HG03520 (cell line): ENCODE measurements at regions not wholly inside any gene's neighbourhood (a gene's known extent, or its start where the extent isn't known, plus 50 kb on each side); places are given as distances from the start of the nearest gene placed in this dataset.

Source experiments
- ATAC-seq: cut with Tn5 transposase; IDR thresholded peaks from one replicate; pipeline ENCODE4 v1.9.1; 2021; ENCODE audit warnings: mild to moderate bottlenecking, moderate library complexity; ENCODE audit not compliant: unreplicated experiment

GRCh38 chr4:81965911-81966310, 407.9 kb downstream of the HNRNPD start:
- no peak for ATAC-seq

- no peak for ATAC-seq
Observed at GRCh38 chr4:81965454-81965853, 408.3 kb downstream of the HNRNPD start.

DNA sequence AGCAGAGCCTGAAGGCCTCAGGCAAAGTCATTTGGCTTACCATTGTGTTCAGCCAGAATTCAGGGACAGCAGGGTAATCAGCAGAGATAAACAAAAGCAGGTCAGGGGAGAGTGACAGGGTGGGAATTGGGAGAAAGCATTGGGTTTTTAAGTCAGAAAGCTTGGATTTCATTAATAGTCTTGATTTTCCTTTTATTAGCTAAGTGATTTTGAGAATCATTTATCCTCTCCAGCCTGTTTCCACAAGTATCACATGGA, 410.1 kb downstream of the HNRNPD start:
- no peak for ATAC-seq

- no peak for ATAC-seq
Observed at GRCh38 chr4:81963015-81963762, 410.6 kb downstream of the HNRNPD start.

- ATAC-seq = no peak
Observed at GRCh38 chr4:81960961-81961360, 412.8 kb downstream of the HNRNPD start.

DNA sequence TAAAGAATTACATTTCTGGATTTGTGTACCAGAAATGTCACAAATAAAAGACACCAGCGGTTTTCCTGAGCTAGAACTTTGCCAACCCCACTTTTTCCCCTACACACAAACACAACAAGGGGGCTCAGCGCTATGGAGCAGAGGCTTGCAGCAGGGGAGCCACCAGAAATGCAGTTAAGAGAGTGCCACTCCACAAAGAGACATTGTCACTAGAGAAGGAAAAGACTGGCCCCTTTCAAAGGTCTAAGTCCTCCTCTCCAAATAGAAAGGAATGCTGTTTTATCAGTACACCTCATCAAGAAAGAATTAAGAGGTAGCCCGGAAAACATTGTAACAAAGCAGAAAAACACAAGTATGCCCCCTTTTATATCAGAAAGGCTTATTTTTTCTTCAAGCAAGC, 419.5 kb downstream of the HNRNPD start:
- no peak for ATAC-seq

- no peak for ATAC-seq
Observed at GRCh38 chr4:81951891-81952455, 421.8 kb downstream of the HNRNPD start.

DNA sequence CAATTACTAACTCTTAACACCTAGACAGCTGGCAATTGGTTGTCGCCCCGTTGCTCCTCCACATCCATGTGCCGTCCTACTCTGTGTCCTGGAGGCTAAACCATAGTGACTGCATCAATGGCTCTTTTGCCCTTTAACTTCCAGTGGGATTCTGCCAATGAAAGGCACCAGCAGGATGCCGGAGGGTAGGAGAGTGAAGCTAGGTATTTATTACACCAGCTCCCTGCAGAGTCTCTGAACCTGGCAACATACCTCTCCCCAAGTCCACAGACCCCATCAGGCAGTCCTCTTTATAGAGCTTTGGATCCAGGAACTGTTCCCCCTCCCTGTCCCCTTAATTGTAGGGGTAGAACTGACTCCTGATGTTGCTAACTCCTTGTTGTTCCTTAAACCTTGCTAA, 426.8 kb downstream of the HNRNPD start:
- ATAC-seq = no peak

GRCh38 chr4:81930506-81931238, 443.1 kb downstream of the HNRNPD start:
- ATAC-seq = peak; percentile 55

GRCh38 chr4:81923140-81923539, 450.7 kb downstream of the HNRNPD start:
- ATAC-seq = no peak

- no peak for ATAC-seq
Observed at GRCh38 chr4:81922313-81922712, 450.6 kb upstream of the RASGEF1B start.

DNA sequence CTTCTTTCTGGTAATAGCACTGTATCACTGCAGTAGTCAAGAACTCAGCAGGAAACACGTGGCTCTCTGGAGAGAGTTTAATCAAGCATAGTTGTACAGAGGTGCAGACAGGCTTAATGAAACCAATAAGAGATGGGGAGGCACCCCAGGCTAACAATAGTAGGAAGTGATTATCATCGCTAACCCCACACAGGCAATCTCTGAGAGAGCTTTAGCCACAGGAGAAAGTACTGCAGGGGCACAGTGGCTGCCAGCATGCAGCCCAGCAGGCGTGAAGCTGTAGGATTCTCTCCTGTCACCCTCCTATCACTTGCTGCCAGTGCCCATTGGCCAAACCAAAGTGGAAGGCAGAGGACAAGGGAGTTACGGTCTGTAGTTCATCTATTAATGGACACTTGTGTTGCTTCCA, 450.0 kb upstream of the RASGEF1B start:
- ATAC-seq = no peak

DNA sequence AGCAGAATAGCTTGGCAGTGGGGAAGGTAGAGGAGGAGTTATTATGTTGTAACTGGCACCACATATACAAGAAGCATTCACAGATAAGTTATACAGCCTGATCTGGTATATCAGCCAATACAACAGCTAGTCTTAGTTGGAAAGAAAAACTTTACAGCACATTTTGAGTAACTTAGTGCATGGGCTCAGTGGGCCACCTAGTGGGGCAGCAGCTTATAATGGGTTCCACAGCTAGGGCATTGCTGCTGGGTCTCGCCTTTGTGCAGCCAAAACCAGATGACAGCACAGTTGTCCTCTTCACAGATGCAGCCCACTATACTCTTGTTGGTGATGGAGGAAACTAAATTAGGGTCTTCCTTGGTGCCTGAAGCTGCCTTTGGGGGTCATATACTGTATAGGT, 448.1 kb upstream of the RASGEF1B start:
- no peak for ATAC-seq

DNA sequence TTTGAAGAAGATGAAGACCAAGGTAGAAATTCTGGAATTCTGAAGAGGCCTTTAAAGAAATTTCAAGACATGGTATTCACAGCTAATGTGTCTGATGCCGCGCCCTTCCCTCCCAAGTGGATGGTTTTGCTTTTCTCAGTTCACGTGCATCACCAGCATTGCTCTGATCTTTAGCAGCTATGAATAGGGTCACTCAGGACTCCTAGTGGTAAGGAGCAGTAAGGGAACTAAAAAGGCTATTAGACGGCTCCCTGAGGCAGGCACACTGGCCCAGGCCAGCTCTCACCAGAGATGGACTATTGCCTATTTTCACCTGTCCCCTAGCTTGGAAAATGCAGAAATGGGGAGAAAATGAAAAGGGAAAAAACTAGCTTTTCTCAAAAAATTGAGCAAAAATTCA, 447.5 kb upstream of the RASGEF1B start:
- peak; percentile 75 for ATAC-seq

GRCh38 chr4:81915430-81915829, 443.7 kb upstream of the RASGEF1B start:
- no peak for ATAC-seq

- ATAC-seq = no peak
Observed at GRCh38 chr4:81914623-81915022, 442.9 kb upstream of the RASGEF1B start.

- ATAC-seq = peak; percentile 85
Observed at GRCh38 chr4:81913427-81913879, 441.7 kb upstream of the RASGEF1B start.

DNA sequence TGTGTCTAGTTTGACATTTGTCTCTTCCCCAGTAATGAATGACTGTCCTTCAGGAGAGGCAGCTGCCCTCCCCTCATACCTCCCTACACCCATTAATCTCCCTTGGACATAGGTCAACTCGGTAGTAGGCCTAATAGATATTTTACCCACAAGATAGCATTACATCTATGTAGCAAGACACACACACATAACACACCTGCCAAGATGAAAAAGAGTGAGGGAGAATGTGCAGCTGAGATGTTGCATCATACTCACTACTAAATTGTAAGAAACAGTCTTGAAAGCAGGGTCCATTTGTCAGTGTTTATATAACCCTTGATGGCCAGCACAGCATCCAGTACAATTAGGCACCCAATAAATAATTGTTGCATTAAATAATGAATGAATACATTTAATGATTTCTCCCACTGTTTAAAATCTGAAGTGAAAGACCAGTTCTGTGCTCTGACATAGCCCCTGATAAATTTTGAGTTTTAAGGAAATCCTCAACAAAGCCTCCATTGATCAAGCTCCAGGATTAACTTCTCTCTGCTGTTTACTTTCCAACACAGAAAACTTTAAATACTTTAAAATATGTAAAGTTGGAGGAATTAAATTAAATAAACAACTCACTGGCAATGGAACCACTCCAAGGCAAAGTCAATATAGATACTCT, 440.8 kb upstream of the RASGEF1B start:
- ATAC-seq = no peak

DNA sequence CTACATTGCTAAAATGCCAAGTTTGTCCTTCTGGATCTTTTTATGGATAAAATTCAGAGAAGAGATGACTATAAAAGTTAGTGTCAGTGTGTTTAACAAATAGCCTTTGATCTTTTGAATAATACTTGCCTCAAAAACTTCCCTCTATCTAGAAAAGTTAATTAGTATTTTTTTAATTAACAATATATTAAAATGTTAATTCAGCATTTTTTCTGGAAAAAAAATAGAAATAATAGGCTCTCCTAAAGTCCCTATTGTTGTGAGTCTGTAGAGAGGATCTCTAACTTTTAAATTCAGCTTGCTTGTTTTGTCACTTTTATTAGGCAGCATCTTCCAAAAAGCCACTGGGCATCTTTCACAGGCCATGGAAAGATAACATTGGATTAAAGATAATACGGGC, 435.2 kb upstream of the RASGEF1B start:
- no peak for ATAC-seq

DNA sequence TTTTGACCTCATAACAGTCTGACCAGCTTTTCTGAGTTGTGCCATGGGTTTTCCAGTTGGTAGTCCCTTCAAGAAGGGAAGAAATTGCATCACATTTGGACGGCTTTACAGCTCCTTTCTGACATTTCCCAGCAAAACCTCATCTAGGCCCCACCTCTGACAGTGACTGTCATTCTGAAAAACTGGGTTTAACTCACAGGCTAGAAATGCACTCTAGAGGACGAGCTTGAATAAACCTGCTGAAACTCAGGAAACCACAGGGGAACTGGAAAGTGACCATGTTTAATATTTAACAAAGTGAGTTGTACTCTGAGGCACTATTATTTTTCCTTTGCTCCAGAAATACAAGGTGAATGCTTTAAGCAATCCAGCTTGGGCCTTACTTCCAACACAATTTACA, 434.3 kb upstream of the RASGEF1B start:
- ATAC-seq = peak; percentile 96

DNA sequence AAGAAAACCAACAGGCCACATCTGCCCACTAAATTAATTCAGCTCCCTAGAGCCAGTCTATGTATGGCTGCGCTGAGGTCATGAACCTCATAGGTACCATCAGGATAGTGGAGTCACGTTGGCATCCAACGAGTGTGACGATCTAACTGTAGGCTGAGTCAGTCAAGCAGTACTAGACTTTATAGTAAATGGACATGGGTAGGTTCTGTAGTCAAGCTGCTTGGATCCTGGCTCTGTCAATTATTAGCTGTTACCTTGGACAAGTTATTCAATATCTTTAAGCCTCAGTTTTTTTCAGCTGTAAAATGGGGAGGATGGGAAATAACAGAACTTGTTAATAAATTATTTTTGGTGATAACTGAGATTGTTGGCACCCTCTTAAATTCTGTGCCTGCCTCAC, 432.4 kb upstream of the RASGEF1B start:
- no peak for ATAC-seq

GRCh38 chr4:81903212-81903611, 431.5 kb upstream of the RASGEF1B start:
- no peak for ATAC-seq
